GM19468 (cell line): ENCODE measurements at regions not wholly inside any gene's neighbourhood (a gene's known extent, or its start where the extent isn't known, plus 50 kb on each side); places are given as distances from the start of the nearest gene placed in this dataset.

ENCODE experiments used
- ATAC-seq: cut with Tn5 transposase; IDR thresholded peaks from one replicate; pipeline ENCODE4 v1.9.1; 2021; ENCODE audit warnings: mild to moderate bottlenecking, moderate library complexity, moderate number of reproducible peaks; ENCODE audit not compliant: unreplicated experiment; ENCODE audit errors: extremely low read depth

GRCh38 chr1:114342376-114342775 lies 168.6 kb downstream of the TRIM33 start:
- ATAC-seq: no peak

DNA sequence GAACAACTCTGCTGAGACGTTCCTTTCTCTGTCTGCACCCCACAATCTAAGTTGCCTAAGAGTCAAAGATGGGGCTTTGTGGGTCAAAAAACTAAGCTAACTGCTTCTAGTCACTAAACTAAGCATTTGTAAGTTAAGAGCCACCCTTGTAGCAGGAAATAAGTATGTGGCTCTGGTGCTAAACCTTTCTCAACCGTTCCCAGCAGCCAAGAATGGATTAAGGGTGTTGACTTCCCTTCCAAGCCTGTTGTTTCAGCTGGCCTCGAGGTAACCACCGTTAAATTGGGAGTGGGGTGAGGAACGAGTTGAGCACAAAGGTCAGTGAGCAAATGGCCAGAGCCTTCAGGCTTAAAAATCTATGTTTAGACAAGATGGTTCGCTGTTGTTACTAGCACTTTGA lies 169.1 kb downstream of the TRIM33 start:
- ATAC-seq: no peak

DNA sequence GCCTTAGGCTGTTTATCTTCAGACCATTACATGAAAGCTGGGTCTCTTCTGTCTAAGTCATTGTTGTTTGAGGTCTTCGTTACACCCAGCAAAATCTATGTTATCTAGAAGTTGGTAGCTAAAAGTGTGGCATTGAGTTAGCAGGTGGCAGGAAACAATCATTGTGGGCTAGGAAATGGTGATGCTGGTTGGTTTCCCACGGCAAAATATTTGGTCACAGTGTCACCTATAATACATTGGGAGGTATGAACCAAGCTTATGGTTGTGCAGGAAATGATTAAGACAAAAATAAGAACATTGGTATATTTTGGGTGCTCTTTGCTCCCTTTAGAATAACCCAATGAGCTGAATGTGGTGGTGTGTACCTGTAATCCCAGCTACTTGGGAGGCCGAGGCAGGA lies 169.7 kb downstream of the TRIM33 start:
- ATAC-seq: no peak

DNA sequence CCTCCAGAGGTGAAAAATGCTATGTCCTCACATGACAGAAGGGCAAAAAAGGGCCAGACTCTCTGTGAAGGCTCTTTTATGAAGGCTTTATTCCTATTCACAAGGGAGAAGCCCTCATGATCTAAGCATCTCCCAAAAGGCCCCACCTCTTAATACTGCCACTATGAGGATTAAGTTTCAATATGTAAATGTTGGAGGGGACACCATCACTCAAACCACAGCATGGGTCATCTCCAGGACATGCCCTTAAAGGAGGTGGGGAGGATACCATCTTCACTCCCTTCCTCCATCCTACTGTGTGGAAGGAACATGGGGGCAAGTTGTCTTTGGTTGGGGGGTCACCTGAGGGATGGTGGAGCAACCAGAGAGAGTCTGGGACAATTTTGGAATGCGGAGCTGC lies 170.1 kb downstream of the TRIM33 start:
- no peak for ATAC-seq

DNA sequence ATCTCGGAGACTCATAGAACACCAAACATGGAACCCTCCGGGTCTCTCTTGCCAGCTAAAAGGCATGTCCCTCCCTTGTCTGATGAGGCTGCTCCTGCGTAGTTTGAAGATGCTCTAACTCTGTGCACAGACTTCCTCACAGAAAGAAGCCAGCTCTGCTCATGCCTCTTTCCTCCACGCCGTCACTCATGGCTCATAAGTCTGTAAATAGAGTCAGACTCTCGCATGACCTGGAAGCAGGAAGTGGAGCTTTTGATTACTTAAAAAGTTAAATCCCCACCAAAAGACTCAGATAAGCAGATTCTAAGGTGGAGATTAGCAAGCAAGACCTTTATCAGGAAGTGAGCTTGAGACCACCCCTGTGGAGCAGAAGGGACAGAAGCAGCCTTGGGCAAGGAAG lies 171.6 kb downstream of the TRIM33 start:
- no peak for ATAC-seq

DNA sequence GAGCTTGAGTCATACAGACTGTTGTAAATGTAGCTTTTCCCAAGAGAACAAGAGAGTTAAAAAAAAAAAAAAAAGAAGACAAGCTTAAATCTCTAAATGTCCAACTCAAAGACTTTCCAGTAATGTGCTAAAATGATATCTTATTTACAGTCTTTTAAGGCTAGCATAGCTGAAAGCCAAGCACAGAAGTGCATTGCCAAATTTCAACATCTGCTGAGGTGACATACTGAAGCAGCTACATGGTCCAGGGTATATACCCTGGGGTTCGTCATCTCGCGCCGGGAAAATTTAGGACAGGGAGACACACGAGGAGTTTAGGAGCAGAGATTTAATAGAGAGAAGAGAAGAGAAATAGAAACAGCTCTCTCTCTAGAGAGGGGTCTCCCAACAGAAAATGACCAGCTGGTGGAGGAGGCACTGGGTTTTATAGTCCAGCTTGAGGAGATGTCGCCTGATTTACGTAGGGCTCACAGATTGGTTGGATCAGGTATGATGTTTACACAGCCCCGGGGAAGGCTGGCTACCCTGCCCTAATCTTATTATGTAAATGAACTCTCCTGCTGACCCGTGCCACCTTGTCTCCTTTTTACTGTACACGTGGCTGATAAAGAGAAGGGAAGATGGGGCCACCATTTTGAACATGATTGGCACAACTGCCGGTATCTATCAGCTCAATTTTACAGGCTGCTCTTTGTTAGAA lies 172.7 kb downstream of the TRIM33 start:
- ATAC-seq: no peak

DNA sequence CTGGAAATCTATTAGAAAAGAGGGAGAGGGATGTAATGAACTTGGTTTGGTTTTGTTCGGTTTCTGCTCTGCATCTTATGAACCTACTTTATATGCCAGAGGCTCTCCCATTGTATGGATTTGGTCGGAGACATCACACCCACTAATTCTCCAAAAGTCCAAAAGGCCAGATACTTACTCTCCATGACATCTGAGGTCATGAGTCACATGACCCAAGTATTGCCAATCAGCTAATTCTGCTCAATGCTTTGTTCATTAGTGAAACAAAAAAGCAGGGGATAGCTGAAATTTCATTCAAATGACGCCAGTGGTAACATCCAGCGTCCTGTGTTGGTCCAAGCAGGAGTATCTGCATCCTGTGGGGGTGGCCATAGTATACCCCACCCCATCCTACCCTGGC lies 173.6 kb downstream of the TRIM33 start:
- ATAC-seq: no peak

- no peak for ATAC-seq
Measured at GRCh38 chr1:114336360-114336759, 174.6 kb downstream of the TRIM33 start.

DNA sequence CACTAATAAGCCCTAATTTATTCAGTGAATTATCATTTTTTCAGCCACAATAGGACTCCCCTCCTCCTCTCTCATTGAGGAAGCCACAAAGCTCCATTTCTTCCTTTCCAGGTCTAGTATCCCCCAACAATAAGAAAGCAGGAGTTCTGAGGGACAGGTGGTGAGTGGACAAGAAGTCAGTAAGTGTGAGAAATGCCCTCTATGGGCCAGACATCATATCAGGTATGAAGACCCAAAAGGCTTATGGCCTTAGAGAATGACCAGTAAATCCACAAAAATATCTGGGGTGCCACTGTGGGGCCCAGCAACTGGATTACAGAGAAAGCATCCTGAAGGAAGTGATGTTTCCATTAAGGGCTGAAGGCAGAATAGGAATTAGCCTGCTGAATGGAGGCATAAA lies 175.7 kb downstream of the TRIM33 start:
- no peak for ATAC-seq

GRCh38 chr1:114334297-114334696 lies 176.7 kb downstream of the TRIM33 start:
- ATAC-seq: no peak

DNA sequence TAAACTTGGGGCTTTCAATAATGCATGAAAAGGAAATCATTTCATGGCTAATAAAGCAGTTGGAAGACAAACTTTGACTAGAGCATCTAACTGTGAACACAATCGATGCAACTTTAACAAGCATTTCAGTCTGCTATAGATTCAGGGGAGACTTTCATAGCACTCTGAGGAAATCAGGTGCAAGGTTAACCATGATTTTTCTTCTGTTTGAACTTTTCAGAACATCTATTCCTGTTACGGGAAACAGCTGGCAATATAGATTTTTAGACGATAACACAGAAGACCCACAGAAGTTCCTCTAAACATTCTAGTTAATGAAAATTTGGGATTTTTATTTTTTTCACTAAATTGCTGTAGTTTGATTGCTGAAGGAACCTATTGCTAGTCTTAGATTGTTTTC lies 177.3 kb downstream of the TRIM33 start:
- ATAC-seq: no peak

GRCh38 chr1:114331936-114332335 lies 178.3 kb upstream of the SYT6 start:
- peak; percentile 38 for ATAC-seq

- ATAC-seq: no peak
Measured at GRCh38 chr1:114330451-114330983, 176.8 kb upstream of the SYT6 start.

- no peak for ATAC-seq
Measured at GRCh38 chr1:114328361-114328904, 174.8 kb upstream of the SYT6 start.

DNA sequence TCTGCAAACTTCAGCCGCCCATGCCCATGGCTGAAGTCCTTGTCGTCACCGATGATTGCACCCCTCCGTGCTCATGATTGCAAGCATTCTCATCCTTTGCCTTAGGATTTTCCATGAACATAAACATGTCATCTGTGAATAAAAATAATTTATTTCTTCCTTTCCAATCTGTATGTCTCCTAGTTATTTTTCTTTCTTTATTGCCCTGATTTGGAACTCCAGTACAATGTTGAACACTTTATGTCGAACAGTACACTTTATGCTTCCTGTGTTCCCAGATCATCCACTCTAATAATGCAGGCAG lies 170.9 kb upstream of the SYT6 start:
- no peak for ATAC-seq

DNA sequence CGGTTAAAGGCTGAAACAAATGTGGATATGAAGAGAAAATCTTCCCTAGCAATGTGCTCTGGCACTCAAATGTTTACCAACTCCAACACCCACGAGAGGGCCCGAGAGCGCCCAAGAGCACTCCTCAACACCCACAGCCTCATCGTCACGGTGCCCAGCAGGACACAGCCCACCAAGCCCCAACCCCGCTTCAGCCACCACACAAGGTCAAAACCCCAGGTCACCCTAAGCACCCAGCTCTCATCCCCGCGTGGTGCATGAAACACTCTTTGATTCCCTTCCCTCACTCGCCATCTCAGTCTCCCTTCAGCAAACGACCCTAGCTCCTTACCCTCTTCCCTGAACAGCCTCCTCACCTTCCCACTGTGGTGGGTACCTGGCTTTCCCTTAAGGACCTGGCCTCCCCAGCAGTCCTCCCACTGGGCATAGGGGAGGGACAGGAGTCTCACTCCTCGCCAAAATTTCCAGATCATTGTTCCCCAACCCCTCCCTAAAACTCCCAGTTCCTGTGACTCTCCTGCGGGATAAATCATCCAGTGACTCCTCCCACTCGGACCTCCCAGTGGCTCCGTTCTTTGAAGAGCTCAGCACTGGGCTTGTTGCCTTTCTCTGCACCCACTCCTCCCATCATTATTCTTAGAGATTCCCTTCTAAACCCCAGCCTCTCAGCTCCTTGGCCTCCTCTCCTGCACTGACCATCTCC lies 170.4 kb upstream of the SYT6 start:
- ATAC-seq: no peak

DNA sequence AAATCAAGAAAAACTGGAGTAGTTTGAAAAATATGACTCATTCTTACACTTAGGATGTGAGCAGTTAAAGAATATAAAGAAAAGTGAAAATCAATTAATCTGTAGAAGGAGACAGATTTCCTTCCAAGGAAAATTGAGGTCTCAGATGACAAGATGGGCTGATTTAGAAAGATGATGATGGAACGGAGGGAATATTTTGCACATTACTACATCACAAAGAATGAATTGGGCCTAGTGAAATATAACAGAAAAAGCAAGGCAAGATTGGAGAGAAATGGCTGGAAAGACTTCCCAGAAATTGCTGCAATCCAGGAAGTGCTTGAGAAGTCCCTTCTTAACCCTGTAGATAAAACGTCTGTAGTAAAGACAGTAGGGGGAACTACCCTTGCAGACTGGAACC lies 169.1 kb upstream of the SYT6 start:
- ATAC-seq: no peak

- ATAC-seq: no peak
Measured at GRCh38 chr1:114322207-114322606, 168.5 kb upstream of the SYT6 start.

- ATAC-seq: no peak
Measured at GRCh38 chr1:114320586-114320985, 166.9 kb upstream of the SYT6 start.

DNA sequence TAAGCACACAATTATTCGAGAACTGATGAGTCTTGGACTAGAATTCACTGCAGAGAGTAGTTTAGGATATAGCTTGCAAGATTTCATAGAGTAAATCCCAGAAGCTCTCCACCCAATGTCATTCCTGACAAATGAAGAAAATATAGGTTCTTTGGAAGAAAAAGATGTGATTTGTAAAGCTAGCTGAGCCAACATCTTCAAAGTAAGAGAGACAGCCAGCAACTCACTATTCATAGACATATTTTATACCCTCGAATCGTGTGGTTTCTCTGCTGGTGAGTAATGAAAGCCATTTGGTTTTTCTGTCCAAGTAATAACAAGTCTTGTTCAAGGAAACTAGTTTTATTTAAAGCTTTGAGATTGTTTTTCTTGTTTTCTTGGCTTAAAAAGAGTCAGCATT lies 165.7 kb upstream of the SYT6 start:
- no peak for ATAC-seq

DNA sequence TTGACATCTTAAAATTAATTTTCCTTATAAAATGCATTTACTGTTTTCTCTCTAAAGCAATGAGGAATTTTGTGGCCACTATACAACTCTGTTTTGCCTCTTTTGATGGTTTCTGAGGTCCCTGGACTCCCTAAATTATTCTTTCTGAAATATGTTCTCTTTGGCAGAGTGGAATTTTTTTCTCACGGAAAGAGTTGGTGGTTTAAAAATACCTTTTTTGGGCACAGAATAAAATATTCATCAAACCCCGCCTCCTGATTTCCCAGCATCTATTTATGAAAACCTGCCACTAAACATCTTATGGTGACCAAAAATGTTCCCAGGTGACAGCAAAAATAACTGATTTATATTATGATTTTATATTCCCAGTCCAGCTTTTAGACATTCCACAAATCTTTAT lies 165.3 kb upstream of the SYT6 start:
- ATAC-seq: no peak

- no peak for ATAC-seq
Measured at GRCh38 chr1:114316204-114316603, 162.5 kb upstream of the SYT6 start.
